WTC11 (cell line): ENCODE measurements at regions not wholly inside any gene's neighbourhood (a gene's known extent, or its start where the extent isn't known, plus 50 kb on each side); places are given as distances from the start of the nearest gene placed in this dataset.

Experiments used
- ATAC-seq: fragments of 200-7000 bp; cut with Tn5 transposase; 2 replicates; pipeline ENCODE4 v1.10.0; 2021; ENCODE audit warnings: mild to moderate bottlenecking, moderate library complexity
- CTCF ChIA-PET: fragments of 300-600 bp; sonication (Branson Sonifier 250); formaldehyde crosslinking; loops from one replicate; lab custom pipeline; 2021; ENCODE audit warnings: antibody characterized with exemption; lab: Charles Lee
- POLR2A ChIA-PET: fragments of 350-600 bp; sonication (Branson Sonifier 250); formaldehyde crosslinking; loops from one replicate; lab custom pipeline; 2021; ENCODE audit warnings: antibody characterized with exemption; lab: Charles Lee
- DNase-seq: peaks from one replicate; pipeline ENCODE4 v3.0.0; 2021; ENCODE audit warnings: low spot score
- H3K27ac Mint-ChIP-seq: 2 replicates; pipeline ENCODE4 v1.8.0; 2021; ENCODE audit warnings: mixed read lengths
- H3K27me3 Mint-ChIP-seq: 2 replicates; pipeline ENCODE4 v1.8.0; 2021; ENCODE audit warnings: low read depth, mild to moderate bottlenecking, moderate library complexity, mixed read lengths
- H3K36me3 Mint-ChIP-seq: 2 replicates; pipeline ENCODE4 v1.8.0; 2021; ENCODE audit warnings: mixed read lengths
- H3K4me1 Mint-ChIP-seq: 2 replicates; pipeline ENCODE4 v1.8.0; 2022; ENCODE audit warnings: mixed read lengths
- H3K4me3 Mint-ChIP-seq: 2 replicates; pipeline ENCODE4 v1.8.0; 2021; ENCODE audit warnings: mild to moderate bottlenecking, moderate library complexity, mixed read lengths
- H3K9me3 Mint-ChIP-seq: 2 replicates; pipeline ENCODE4 v1.8.0; 2021; ENCODE audit warnings: mixed read lengths
- ATF1 ChIP-seq: sonication (generic); formaldehyde crosslinking; IDR thresholded peaks from 2 replicates; pipeline ENCODE4 v1.8.1; 2023; ENCODE audit warnings: mild to moderate bottlenecking, moderate library complexity, missing genetic modification reagents
- CBFB ChIP-seq: sonication (generic); formaldehyde crosslinking; IDR thresholded peaks from 2 replicates; pipeline ENCODE4 v1.8.1; 2022; ENCODE audit warnings: mild to moderate bottlenecking, low read depth, missing genetic modification reagents
- CREM ChIP-seq: sonication (generic); formaldehyde crosslinking; IDR thresholded peaks from 2 replicates; pipeline ENCODE4 v1.8.1; 2022; ENCODE audit warnings: mild to moderate bottlenecking, missing genetic modification reagents, moderate library complexity
- ELF4 ChIP-seq: sonication (generic); formaldehyde crosslinking; IDR thresholded peaks from 2 replicates; pipeline ENCODE4 v1.8.1; 2022; ENCODE audit warnings: low read depth, mild to moderate bottlenecking, moderate library complexity, missing genetic modification reagents
- FOXP1 ChIP-seq: sonication (generic); formaldehyde crosslinking; IDR thresholded peaks from 2 replicates; pipeline ENCODE4 v1.8.0; 2022; ENCODE audit warnings: missing genetic modification reagents, mild to moderate bottlenecking, moderate library complexity, borderline replicate concordance
- IRF2 ChIP-seq: sonication (generic); formaldehyde crosslinking; IDR thresholded peaks from 2 replicates; pipeline ENCODE4 v1.8.0; 2022; ENCODE audit warnings: low read depth, missing genetic modification reagents, borderline replicate concordance
- JUN ChIP-seq: sonication (generic); formaldehyde crosslinking; IDR thresholded peaks from 2 replicates; pipeline ENCODE4 v1.8.0; 2023; ENCODE audit warnings: mild to moderate bottlenecking, missing genetic modification reagents
- MAX ChIP-seq: sonication (generic); formaldehyde crosslinking; IDR thresholded peaks from 2 replicates; pipeline ENCODE4 v1.8.0; 2022; ENCODE audit warnings: mild to moderate bottlenecking, missing genetic modification reagents
- OVOL2 ChIP-seq: fragments of 250-450 bp; sonication (Bioruptor Pico); IDR thresholded peaks from 2 replicates; pipeline ENCODE4 v1.9.0; 2021; ENCODE audit warnings: mild to moderate bottlenecking, borderline replicate concordance
- SOX15 ChIP-seq: fragments of 250-450 bp; sonication (Bioruptor Pico); IDR thresholded peaks from 2 replicates; pipeline ENCODE4 v1.9.0; 2021; ENCODE audit warnings: mild to moderate bottlenecking
- ZNF138 ChIP-seq: sonication (generic); formaldehyde crosslinking; conservative IDR thresholded peaks from 2 replicates; pipeline ENCODE4 v1.8.1; 2022; ENCODE audit warnings: mild to moderate bottlenecking, moderate library complexity, missing genetic modification reagents
- ZNF232 ChIP-seq: sonication (generic); formaldehyde crosslinking; IDR thresholded peaks from 2 replicates; pipeline ENCODE4 v1.8.0; 2022; ENCODE audit warnings: mild to moderate bottlenecking, missing genetic modification reagents
- ZNF416 ChIP-seq: fragments of 250-450 bp; sonication (Bioruptor Pico); IDR thresholded peaks from 2 replicates; pipeline ENCODE4 v1.9.0; 2021; ENCODE audit warnings: mild to moderate bottlenecking, inconsistent platforms
- ZNF425 ChIP-seq: fragments of 250-450 bp; sonication (Bioruptor Pico); conservative IDR thresholded peaks from 2 replicates; pipeline ENCODE4 v1.9.0; 2021; ENCODE audit warnings: mild to moderate bottlenecking
- ZNF532 ChIP-seq: fragments of 250-450 bp; sonication (Bioruptor Pico); IDR thresholded peaks from 2 replicates; pipeline ENCODE4 v1.9.0; 2021; ENCODE audit warnings: mild to moderate bottlenecking, borderline replicate concordance
- ZNF671 ChIP-seq: fragments of 250-450 bp; sonication (Bioruptor Pico); IDR thresholded peaks from 2 replicates; pipeline ENCODE4 v1.8.0; 2021; ENCODE audit warnings: mild to moderate bottlenecking
- TF ChIP-seq, protein P1 (sequence below): sonication (generic); formaldehyde crosslinking; IDR thresholded peaks from 2 replicates; pipeline ENCODE4 v1.8.0; 2022; ENCODE audit warnings: mild to moderate bottlenecking, missing genetic modification reagents
- TF ChIP-seq, protein P2 (sequence below): sonication (generic); formaldehyde crosslinking; IDR thresholded peaks from 2 replicates; pipeline ENCODE4 v1.8.0; 2022; ENCODE audit warnings: missing genetic modification reagents
- TF ChIP-seq, protein P3 (sequence below): sonication (generic); formaldehyde crosslinking; IDR thresholded peaks from 2 replicates; pipeline ENCODE4 v1.8.1; 2023; ENCODE audit warnings: mild to moderate bottlenecking, missing genetic modification reagents
- TF ChIP-seq, protein P4 (sequence below): sonication (generic); formaldehyde crosslinking; IDR thresholded peaks from 2 replicates; pipeline ENCODE4 v1.8.0; 2022; ENCODE audit warnings: mild to moderate bottlenecking, missing genetic modification reagents

DNA sequence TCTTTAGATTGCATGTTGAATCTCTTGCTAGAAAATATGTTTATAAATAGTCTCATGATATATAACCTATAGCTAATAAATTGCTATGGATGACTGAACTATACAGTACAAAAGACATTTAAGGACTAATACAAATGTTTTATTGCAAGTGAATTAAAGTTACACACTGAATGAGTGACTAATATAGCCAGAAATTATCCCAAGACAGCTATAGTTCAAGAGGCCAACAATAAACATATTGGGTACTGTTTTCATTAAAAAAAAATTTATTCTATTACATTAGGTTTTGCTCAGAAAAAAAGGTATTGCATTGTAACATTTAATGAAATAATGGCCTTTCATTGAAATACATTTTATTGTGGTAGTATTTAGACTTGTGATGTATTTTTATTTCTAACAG is 819.1 kb downstream of the TRIML1 start:
- Mint-ChIP-seq H3K27ac (no peak overlapping the region), H3K27me3 (no peaks in the 10 kb centered on the region), H3K4me3 (no peak overlapping the region), H3K36me3 (no peaks in the 10 kb centered on the region), H3K4me1 (peaks cover 25% of the 10 kb centered on the region), H3K9me3 (peaks cover 16% of the 10 kb centered on the region; the same call in 1 of the 2 replicates)
- ChIA-PET CTCF (interaction anchor here (1.2 kb wide), 1 partner anchor 13 kb away, joined by 3 read pairs; no protein-coding TSS in a partner anchor), POLR2A (no interaction called here)
- no peak for TF ChIP-seq CBFB (CRISPR knock-in tag)
- no peak for TF ChIP-seq SOX15 (CRISPR knock-in tag)
- TF ChIP-seq, protein P1, sequence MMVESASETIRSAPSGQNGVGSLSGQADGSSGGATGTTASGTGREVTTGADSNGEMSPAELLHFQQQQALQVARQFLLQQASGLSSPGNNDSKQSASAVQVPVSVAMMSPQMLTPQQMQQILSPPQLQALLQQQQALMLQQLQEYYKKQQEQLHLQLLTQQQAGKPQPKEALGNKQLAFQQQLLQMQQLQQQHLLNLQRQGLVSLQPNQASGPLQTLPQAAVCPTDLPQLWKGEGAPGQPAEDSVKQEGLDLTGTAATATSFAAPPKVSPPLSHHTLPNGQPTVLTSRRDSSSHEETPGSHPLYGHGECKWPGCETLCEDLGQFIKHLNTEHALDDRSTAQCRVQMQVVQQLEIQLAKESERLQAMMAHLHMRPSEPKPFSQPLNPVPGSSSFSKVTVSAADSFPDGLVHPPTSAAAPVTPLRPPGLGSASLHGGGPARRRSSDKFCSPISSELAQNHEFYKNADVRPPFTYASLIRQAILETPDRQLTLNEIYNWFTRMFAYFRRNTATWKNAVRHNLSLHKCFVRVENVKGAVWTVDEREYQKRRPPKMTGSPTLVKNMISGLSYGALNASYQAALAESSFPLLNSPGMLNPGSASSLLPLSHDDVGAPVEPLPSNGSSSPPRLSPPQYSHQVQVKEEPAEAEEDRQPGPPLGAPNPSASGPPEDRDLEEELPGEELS (CRISPR knock-in tag): no peak
- no peak for TF ChIP-seq ELF4 (CRISPR knock-in tag)
- TF ChIP-seq ZNF671 (CRISPR knock-in tag): no peak
- TF ChIP-seq MAX (CRISPR knock-in tag): no peak
- TF ChIP-seq, protein P2, sequence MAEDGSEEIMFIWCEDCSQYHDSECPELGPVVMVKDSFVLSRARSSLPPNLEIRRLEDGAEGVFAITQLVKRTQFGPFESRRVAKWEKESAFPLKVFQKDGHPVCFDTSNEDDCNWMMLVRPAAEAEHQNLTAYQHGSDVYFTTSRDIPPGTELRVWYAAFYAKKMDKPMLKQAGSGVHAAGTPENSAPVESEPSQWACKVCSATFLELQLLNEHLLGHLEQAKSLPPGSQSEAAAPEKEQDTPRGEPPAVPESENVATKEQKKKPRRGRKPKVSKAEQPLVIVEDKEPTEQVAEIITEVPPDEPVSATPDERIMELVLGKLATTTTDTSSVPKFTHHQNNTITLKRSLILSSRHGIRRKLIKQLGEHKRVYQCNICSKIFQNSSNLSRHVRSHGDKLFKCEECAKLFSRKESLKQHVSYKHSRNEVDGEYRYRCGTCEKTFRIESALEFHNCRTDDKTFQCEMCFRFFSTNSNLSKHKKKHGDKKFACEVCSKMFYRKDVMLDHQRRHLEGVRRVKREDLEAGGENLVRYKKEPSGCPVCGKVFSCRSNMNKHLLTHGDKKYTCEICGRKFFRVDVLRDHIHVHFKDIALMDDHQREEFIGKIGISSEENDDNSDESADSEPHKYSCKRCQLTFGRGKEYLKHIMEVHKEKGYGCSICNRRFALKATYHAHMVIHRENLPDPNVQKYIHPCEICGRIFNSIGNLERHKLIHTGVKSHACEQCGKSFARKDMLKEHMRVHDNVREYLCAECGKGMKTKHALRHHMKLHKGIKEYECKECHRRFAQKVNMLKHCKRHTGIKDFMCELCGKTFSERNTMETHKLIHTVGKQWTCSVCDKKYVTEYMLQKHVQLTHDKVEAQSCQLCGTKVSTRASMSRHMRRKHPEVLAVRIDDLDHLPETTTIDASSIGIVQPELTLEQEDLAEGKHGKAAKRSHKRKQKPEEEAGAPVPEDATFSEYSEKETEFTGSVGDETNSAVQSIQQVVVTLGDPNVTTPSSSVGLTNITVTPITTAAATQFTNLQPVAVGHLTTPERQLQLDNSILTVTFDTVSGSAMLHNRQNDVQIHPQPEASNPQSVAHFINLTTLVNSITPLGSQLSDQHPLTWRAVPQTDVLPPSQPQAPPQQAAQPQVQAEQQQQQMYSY (CRISPR knock-in tag): no peak
- TF ChIP-seq, protein P3, sequence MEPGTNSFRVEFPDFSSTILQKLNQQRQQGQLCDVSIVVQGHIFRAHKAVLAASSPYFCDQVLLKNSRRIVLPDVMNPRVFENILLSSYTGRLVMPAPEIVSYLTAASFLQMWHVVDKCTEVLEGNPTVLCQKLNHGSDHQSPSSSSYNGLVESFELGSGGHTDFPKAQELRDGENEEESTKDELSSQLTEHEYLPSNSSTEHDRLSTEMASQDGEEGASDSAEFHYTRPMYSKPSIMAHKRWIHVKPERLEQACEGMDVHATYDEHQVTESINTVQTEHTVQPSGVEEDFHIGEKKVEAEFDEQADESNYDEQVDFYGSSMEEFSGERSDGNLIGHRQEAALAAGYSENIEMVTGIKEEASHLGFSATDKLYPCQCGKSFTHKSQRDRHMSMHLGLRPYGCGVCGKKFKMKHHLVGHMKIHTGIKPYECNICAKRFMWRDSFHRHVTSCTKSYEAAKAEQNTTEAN (CRISPR knock-in tag): no peak
- no peak for TF ChIP-seq ZNF232
- TF ChIP-seq ZNF416 (CRISPR knock-in tag): no peak
- no peak for ATAC-seq
- DNase-seq: no peak

- ATAC-seq: no peak
- POLR2A ChIA-PET: no interaction called here
- TF ChIP-seq ZNF416 (CRISPR knock-in tag) (no peak), ATF1 (CRISPR knock-in tag) (no peak), ZNF425 (CRISPR knock-in tag) (no peak), ZNF532 (CRISPR knock-in tag) (no peak), ZNF138 (CRISPR knock-in tag) (no peak), ZNF671 (CRISPR knock-in tag) (no peak), FOXP1 (CRISPR knock-in tag) (no peak), IRF2 (CRISPR knock-in tag) (no peak), JUN (no peak), CREM (no peak), OVOL2 (CRISPR knock-in tag) (no peak)
- TF ChIP-seq, protein P4, sequence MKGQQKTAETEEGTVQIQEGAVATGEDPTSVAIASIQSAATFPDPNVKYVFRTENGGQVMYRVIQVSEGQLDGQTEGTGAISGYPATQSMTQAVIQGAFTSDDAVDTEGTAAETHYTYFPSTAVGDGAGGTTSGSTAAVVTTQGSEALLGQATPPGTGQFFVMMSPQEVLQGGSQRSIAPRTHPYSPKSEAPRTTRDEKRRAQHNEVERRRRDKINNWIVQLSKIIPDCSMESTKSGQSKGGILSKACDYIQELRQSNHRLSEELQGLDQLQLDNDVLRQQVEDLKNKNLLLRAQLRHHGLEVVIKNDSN (CRISPR knock-in tag): no peak
These were observed 820.2 kb downstream of the TRIML1 start for GRCh38 chr4:188959424-188959823.

More at GRCh38 chr4:188959424-188959823, 820.2 kb downstream of the TRIML1 start:
- Mint-ChIP-seq H3K27ac (no peak overlapping the region), H3K9me3 (peaks cover 24% of the 10 kb centered on the region), H3K27me3 (no peaks in the 10 kb centered on the region), H3K36me3 (peaks cover 7% of the 10 kb centered on the region), H3K4me3 (no peak overlapping the region), H3K4me1 (peaks cover 25% of the 10 kb centered on the region)
- no peak for DNase-seq
- CTCF ChIA-PET: interaction anchor here (1.2 kb wide), 1 partner anchor 12 kb away, joined by 3 read pairs; no protein-coding TSS in a partner anchor
